Mesendoderm (in vitro differentiated cells): ENCODE measurements at regions not wholly inside any gene's neighbourhood (a gene's known extent, or its start where the extent isn't known, plus 50 kb on each side); places are given as distances from the start of the nearest gene placed in this dataset.

Experiments
- DNase-seq: peaks from one replicate; pipeline ENCODE4 v3.0.0; 2013
- H2AK5ac ChIP-seq: 2 replicates; pipeline ENCODE4 v1.6.1; 2013; ENCODE audit warnings: low read length, inconsistent platforms
- H2BK120ac ChIP-seq: 2 replicates; pipeline ENCODE4 v1.6.1; 2013; ENCODE audit warnings: low read depth, mild to moderate bottlenecking, low read length, moderate library complexity, mixed read lengths
- H2BK15ac ChIP-seq: replicated peaks from 2 replicates; pipeline ENCODE4 v1.6.1; 2013; ENCODE audit warnings: low read depth, mild to moderate bottlenecking, moderate library complexity
- H2BK5ac ChIP-seq: 2 replicates; pipeline ENCODE4 v1.6.1; 2013; ENCODE audit warnings: low read length, inconsistent platforms
- H3K18ac ChIP-seq: 2 replicates; pipeline ENCODE4 v1.6.1; 2013; ENCODE audit warnings: mild to moderate bottlenecking, low read length, mixed read lengths
- H3K23ac ChIP-seq: one replicate; pipeline ENCODE4 v1.6.1; 2013; ENCODE audit warnings: low read length
- H3K27ac ChIP-seq: 2 replicates; pipeline ENCODE4 v1.5.1; 2013; ENCODE audit warnings: low read depth, mild to moderate bottlenecking, inconsistent platforms, low read length, moderate library complexity
- H3K27me3 ChIP-seq: 2 replicates; pipeline ENCODE4 v1.6.1; 2013; ENCODE audit warnings: low read length, control low read depth, mild to moderate bottlenecking, inconsistent platforms; ENCODE audit not compliant: insufficient read depth, poor library complexity
- H3K36me3 ChIP-seq: 2 replicates; pipeline ENCODE4 v1.6.1; 2013; ENCODE audit warnings: low read length, inconsistent platforms; ENCODE audit not compliant: control insufficient read depth, insufficient read depth
- H3K4ac ChIP-seq: one replicate; pipeline ENCODE4 v1.6.1; 2013; ENCODE audit warnings: low read depth, mild to moderate bottlenecking, low read length, moderate library complexity
- H3K4me1 ChIP-seq: 2 replicates; pipeline ENCODE4 v1.6.1; 2013; ENCODE audit warnings: low read depth, low read length, inconsistent platforms; ENCODE audit not compliant: control insufficient read depth
- H3K4me2 ChIP-seq: 2 replicates; pipeline ENCODE4 v1.6.1; 2013; ENCODE audit warnings: low read length
- H3K4me3 ChIP-seq: 2 replicates; pipeline ENCODE4 v1.5.1; 2013; ENCODE audit warnings: mild to moderate bottlenecking, low read length
- H3K56ac ChIP-seq: one replicate; pipeline ENCODE4 v1.6.1; 2013; ENCODE audit warnings: low read length
- H3K79me1 ChIP-seq: 2 replicates; pipeline ENCODE4 v1.6.1; 2013; ENCODE audit warnings: low read length, inconsistent platforms
- H3K79me2 ChIP-seq: 2 replicates; pipeline ENCODE4 v1.6.1; 2013; ENCODE audit warnings: mild to moderate bottlenecking, low read length; ENCODE audit not compliant: control insufficient read depth, insufficient read depth
- H3K9ac ChIP-seq: 2 replicates; pipeline ENCODE4 v1.6.1; 2013; ENCODE audit warnings: low read length, inconsistent platforms
- H4K5ac ChIP-seq: one replicate; pipeline ENCODE4 v1.6.1; 2013; ENCODE audit warnings: low read length
- H4K8ac ChIP-seq: one replicate; pipeline ENCODE4 v1.6.1; 2013; ENCODE audit warnings: low read depth, mild to moderate bottlenecking, control low read depth, low read length, moderate library complexity
- WGBS: extraction: QIAGEN DNeasy Blood & Tissue Kit; methylation state at CpG from one replicate; pipeline ENCODE4 v1.1.7; 2013; ENCODE audit warnings: low lambda C conversion rate, missing lambda C conversion rate; ENCODE audit not compliant: insufficient coverage; ENCODE audit errors: extremely low coverage; 5-methylcytosine and 5-hydroxymethylcytosine counted together

DNA sequence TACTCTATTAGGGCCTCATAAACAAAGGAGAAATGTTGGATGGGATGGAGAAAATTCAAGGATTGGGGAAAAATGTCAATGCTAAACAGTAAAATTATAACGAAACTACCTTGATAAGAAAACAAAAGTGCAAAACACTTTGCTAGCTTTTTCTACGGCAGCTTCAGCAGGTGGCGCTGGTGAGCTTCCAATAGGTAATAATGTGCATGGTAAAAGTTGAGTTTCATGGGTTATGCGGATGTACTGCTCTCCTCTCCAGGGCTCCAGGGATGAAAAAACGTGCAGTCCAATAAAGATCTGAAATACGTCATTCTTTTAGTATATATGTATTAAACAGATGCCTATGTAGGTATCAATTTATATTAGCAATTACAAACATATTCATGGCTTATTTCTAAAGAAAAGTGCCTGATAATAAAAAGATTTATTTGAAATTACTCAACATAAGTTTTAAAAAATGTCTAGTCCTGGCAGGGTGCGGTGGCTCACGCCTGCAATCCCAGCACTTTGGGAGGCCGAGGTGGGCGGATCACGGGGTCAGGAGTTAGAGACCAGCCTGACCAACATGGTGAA, 239.6 kb downstream of the GRXCR1 start:
- no peak overlapping the region for H3K4me3 ChIP-seq
- no peak overlapping the region for H3K56ac ChIP-seq
- whole genome bisulfite sequencing: no CpG with 5 or more reads among the region's 11 CpGs
- H3K27ac ChIP-seq: no peak overlapping the region
- H3K36me3 ChIP-seq: no peaks in the 10 kb centered on the region
- no peak overlapping the region for H2BK120ac ChIP-seq
- no peak overlapping the region for H2BK5ac ChIP-seq
- H2AK5ac ChIP-seq: no peak overlapping the region
- H4K8ac ChIP-seq: no peak overlapping the region
- H3K4ac ChIP-seq: no peak overlapping the region
- H3K9ac ChIP-seq: no peak overlapping the region
- no peak overlapping the region for H2BK15ac ChIP-seq
- no peaks in the 10 kb centered on the region for H3K79me1 ChIP-seq
- H4K5ac ChIP-seq: no peak overlapping the region
- H3K18ac ChIP-seq: no peak overlapping the region
- no peaks in the 10 kb centered on the region for H3K4me1 ChIP-seq
- no peaks in the 10 kb centered on the region for H3K27me3 ChIP-seq
- no peaks in the 10 kb centered on the region for H3K79me2 ChIP-seq
- H3K4me2 ChIP-seq: no peak overlapping the region
- DNase-seq: peak; percentile 61
- H3K23ac ChIP-seq: no peak overlapping the region

DNA sequence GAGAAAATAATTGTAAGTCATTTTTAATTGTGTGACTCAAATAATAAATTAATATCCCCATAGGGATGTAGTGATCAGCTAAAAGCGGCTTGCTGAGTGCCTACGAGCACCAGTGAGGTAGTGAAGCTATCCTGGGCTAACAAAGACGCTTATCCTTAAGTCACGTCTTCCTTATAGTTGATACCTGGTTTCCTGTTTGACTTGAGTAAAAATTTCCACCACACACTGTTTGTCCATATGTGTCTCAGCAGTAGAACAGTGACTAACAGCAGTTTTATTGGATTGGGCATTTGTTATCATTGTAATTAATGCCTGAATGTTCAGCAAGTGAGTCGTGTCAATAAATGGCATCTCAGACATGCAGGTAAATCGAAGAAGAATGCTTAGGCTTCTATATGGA, 241.1 kb downstream of the GRXCR1 start:
- Histone ChIP-seq H3K23ac (no peak overlapping the region), H3K18ac (no peak overlapping the region), H3K79me1 (no peaks in the 10 kb centered on the region), H2BK120ac (no peak overlapping the region), H4K5ac (no peak overlapping the region), H3K4ac (no peak overlapping the region), H3K27me3 (no peaks in the 10 kb centered on the region), H2BK15ac (no peak overlapping the region), H3K36me3 (no peaks in the 10 kb centered on the region), H4K8ac (no peak overlapping the region), H2AK5ac (no peak overlapping the region), H2BK5ac (no peak overlapping the region), H3K27ac (no peak overlapping the region), H3K9ac (no peak overlapping the region), H3K4me2 (no peak overlapping the region), H3K56ac (no peak overlapping the region), H3K79me2 (no peaks in the 10 kb centered on the region), H3K4me3 (no peak overlapping the region), H3K4me1 (no peaks in the 10 kb centered on the region)
- WGBS: no CpG with 5 or more reads among the region's 6 CpGs
- no peak for DNase-seq

DNA sequence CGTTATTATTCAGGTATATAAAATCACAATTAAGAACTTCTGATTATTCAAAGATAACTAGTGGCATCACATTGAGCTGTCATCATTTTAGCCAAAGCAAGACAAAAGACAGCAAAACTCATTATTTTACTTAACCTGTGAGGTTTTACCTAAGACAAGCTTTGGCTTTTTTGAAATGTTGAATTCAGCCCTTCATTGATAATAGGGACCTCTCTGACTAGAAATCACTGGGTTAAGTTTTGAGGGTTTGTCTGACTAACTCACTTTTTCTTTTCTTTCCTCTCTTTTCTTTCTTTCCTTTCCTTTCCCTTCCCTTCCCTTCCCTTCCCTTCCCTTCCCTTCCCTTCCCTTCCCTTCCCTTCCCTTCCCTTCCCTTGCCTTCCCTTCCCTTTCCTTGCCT, 244.2 kb downstream of the GRXCR1 start:
- no peaks in the 10 kb centered on the region for H3K4me1 ChIP-seq
- no peak overlapping the region for H3K18ac ChIP-seq
- no CpG with 5 or more reads among the region's 1 CpG for WGBS
- H3K4me3 ChIP-seq: no peak overlapping the region
- no peak overlapping the region for H4K8ac ChIP-seq
- H3K4ac ChIP-seq: no peak overlapping the region
- no peak overlapping the region for H3K56ac ChIP-seq
- H2AK5ac ChIP-seq: no peak overlapping the region
- no peak overlapping the region for H2BK5ac ChIP-seq
- no peak overlapping the region for H3K4me2 ChIP-seq
- no peak overlapping the region for H2BK120ac ChIP-seq
- no peak for DNase-seq
- H2BK15ac ChIP-seq: no peak overlapping the region
- H3K79me1 ChIP-seq: no peaks in the 10 kb centered on the region
- H3K27ac ChIP-seq: no peak overlapping the region
- H3K36me3 ChIP-seq: no peaks in the 10 kb centered on the region
- H3K23ac ChIP-seq: no peak overlapping the region
- H3K9ac ChIP-seq: no peak overlapping the region
- no peaks in the 10 kb centered on the region for H3K79me2 ChIP-seq
- H3K27me3 ChIP-seq: no peaks in the 10 kb centered on the region
- H4K5ac ChIP-seq: no peak overlapping the region

DNA sequence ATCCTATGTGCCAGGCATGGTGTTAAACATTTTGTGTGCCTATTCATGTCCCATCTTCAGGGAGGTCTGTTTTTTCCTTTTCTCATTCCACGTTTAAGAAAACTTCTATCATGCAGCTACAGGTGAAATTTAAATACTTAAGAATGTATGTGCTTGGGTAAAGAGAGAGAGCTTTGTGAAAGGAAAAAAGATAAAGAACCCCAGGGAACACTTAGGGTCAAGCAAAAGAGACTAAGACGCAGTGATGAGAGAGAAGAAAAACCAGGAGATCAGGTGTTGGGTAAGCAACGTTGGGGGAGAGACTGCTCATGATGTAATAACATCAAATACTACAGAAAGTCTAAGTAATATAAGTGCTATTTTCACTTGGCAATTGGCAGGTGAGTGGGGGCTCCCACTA, 253.7 kb downstream of the GRXCR1 start:
- no peak overlapping the region for H3K27ac ChIP-seq
- H2BK120ac ChIP-seq: no peak overlapping the region
- DNase-seq: no peak
- no peak overlapping the region for H4K5ac ChIP-seq
- no peak overlapping the region for H3K23ac ChIP-seq
- no peaks in the 10 kb centered on the region for H3K4me1 ChIP-seq
- WGBS: no CpG with 5 or more reads among the region's 3 CpGs
- no peaks in the 10 kb centered on the region for H3K27me3 ChIP-seq
- H3K4ac ChIP-seq: no peak overlapping the region
- H3K4me3 ChIP-seq: no peak overlapping the region
- H3K4me2 ChIP-seq: no peak overlapping the region
- H3K9ac ChIP-seq: no peak overlapping the region
- no peaks in the 10 kb centered on the region for H3K79me2 ChIP-seq
- H2BK15ac ChIP-seq: no peak overlapping the region
- no peaks in the 10 kb centered on the region for H3K36me3 ChIP-seq
- H3K18ac ChIP-seq: no peak overlapping the region
- no peak overlapping the region for H2BK5ac ChIP-seq
- no peak overlapping the region for H3K56ac ChIP-seq
- H4K8ac ChIP-seq: no peak overlapping the region
- H2AK5ac ChIP-seq: no peak overlapping the region
- H3K79me1 ChIP-seq: no peaks in the 10 kb centered on the region

DNA sequence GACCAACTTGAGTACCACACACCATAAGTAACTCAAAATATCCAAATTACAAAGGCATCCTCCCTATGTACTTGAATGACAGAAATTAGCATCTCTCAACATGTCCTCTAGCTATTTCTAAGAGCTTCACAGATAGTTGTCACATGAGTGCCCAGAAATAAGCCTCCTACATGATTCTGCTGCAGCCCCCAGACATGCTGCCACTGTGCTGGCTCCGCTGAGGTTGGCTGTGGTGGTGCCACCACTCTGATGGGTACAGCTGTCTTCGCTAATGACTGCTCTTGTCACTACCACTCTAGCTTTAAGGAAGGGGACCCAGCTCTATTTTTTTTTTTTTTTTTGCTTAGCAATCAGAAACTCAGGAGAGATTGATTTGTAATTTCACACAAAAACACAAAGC, 256.0 kb downstream of the GRXCR1 start:
- Histone ChIP-seq H3K56ac (no peak overlapping the region), H3K36me3 (no peaks in the 10 kb centered on the region), H2BK5ac (no peak overlapping the region), H2BK15ac (no peak overlapping the region), H3K79me2 (no peaks in the 10 kb centered on the region), H3K18ac (no peak overlapping the region), H3K79me1 (no peaks in the 10 kb centered on the region), H3K4me2 (no peak overlapping the region), H3K4me3 (no peak overlapping the region), H2BK120ac (no peak overlapping the region), H3K4ac (no peak overlapping the region), H3K27ac (no peak overlapping the region), H4K8ac (no peak overlapping the region), H3K23ac (no peak overlapping the region), H4K5ac (no peak overlapping the region), H2AK5ac (no peak overlapping the region), H3K4me1 (no peaks in the 10 kb centered on the region), H3K9ac (no peak overlapping the region), H3K27me3 (no peaks in the 10 kb centered on the region)
- no CpG with 5 or more reads among the region's 2 CpGs for WGBS
- no peak for DNase-seq

DNA sequence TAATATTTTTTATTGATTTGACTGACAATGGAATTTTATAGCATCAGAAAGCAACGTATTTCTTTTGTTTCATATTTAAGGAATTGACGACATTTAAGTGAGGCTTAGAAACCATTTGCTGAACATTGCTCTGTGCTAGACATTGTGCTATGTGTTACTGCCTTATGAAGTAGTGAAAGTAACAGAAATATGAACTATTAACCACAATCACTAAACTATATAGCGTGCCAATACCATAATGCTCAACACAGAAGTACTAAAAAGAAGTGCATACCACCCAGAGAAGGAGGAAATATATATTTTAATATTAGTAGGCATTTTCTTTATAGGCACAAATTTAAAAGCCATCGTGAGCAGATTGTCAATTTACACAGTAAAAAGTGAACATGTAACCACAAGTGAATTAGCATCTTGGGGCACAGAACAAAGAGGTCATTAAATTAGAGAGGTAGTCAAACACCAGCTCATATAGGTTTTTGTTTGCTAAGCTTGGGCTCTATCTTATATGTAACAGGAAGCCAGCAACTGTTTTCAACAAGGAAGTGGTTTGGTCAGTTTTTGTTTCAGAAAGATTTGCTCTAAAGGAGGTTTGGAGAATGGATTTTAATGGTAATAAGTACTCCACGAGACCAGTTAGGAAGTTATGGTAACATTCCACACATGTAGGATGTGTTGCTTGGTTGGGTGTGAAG, 270.7 kb downstream of the GRXCR1 start:
- H2AK5ac ChIP-seq: no peak overlapping the region
- no peak overlapping the region for H3K4me3 ChIP-seq
- no peak overlapping the region for H3K56ac ChIP-seq
- no peak overlapping the region for H3K18ac ChIP-seq
- no peaks in the 10 kb centered on the region for H3K79me2 ChIP-seq
- no peak overlapping the region for H3K27ac ChIP-seq
- no peak overlapping the region for H2BK120ac ChIP-seq
- H4K8ac ChIP-seq: no peak overlapping the region
- WGBS: no CpG with 5 or more reads among the region's 5 CpGs
- no peak overlapping the region for H3K9ac ChIP-seq
- H3K4ac ChIP-seq: no peak overlapping the region
- H3K4me1 ChIP-seq: no peaks in the 10 kb centered on the region
- DNase-seq: peak; percentile 29
- no peak overlapping the region for H2BK5ac ChIP-seq
- H3K36me3 ChIP-seq: no peaks in the 10 kb centered on the region
- H2BK15ac ChIP-seq: no peak overlapping the region
- no peak overlapping the region for H3K4me2 ChIP-seq
- H4K5ac ChIP-seq: no peak overlapping the region
- H3K23ac ChIP-seq: no peak overlapping the region
- no peaks in the 10 kb centered on the region for H3K79me1 ChIP-seq
- no peaks in the 10 kb centered on the region for H3K27me3 ChIP-seq
